Endodermal cell (in vitro differentiated cells): ENCODE measurements at regions not wholly inside any gene's neighbourhood (a gene's known extent, or its start where the extent isn't known, plus 50 kb on each side); places are given as distances from the start of the nearest gene placed in this dataset.
"Not testable (repeated sequence)": the region's sequence is repeated elsewhere in the genome, so short reads cannot be mapped to it uniquely, and the experiment has no call there.

Source experiments
- DNase-seq: peaks from one replicate; pipeline ENCODE4 v3.0.0-alpha.2; 2017
- H3K27ac ChIP-seq: 2 replicates; pipeline ENCODE4 v1.5.1; 2013; ENCODE audit warnings: mild to moderate bottlenecking, low read depth, low read length, moderate library complexity
- H3K27me3 ChIP-seq: 2 replicates; pipeline ENCODE4 v1.6.1; 2013; ENCODE audit warnings: mild to moderate bottlenecking, low read length, moderate library complexity; ENCODE audit not compliant: insufficient read depth, control insufficient read depth, poor library complexity, severe bottlenecking
- H3K36me3 ChIP-seq: 2 replicates; pipeline ENCODE4 v1.7.0; 2013; ENCODE audit warnings: mild to moderate bottlenecking, low read length, moderate library complexity; ENCODE audit not compliant: control insufficient read depth, insufficient read depth
- H3K4me1 ChIP-seq: one replicate; pipeline ENCODE4 v1.7.0; 2013; ENCODE audit warnings: low read length; ENCODE audit not compliant: control insufficient read depth, insufficient read depth
- H3K4me3 ChIP-seq: 2 replicates; pipeline ENCODE4 v1.5.1; 2013; ENCODE audit warnings: mild to moderate bottlenecking, low read length, moderate library complexity
- H3K9ac ChIP-seq: 2 replicates; pipeline ENCODE4 v1.6.1; 2013; ENCODE audit warnings: mild to moderate bottlenecking, low read length, moderate library complexity; ENCODE audit not compliant: poor library complexity, severe bottlenecking; ENCODE audit errors: extremely low read depth
- H3K9me3 ChIP-seq: 2 replicates; pipeline ENCODE4 v1.6.1; 2013; ENCODE audit warnings: mild to moderate bottlenecking, low read length, moderate library complexity; ENCODE audit not compliant: control insufficient read depth
- H3K27ac Mint-ChIP-seq: 2 replicates; pipeline ENCODE4 v1.8.0; 2020; ENCODE audit warnings: mixed read lengths
- H3K27me3 Mint-ChIP-seq: 2 replicates; pipeline ENCODE4 v1.8.0; 2021; ENCODE audit warnings: mild to moderate bottlenecking, mixed read lengths; ENCODE audit not compliant: insufficient read depth
- H3K36me3 Mint-ChIP-seq: 2 replicates; pipeline ENCODE4 v1.8.0; 2020; ENCODE audit warnings: low read depth, mixed read lengths
- H3K4me1 Mint-ChIP-seq: 2 replicates; pipeline ENCODE4 v1.8.0; 2020; ENCODE audit warnings: mixed read lengths
- H3K4me3 Mint-ChIP-seq: 2 replicates; pipeline ENCODE4 v1.8.0; 2020; ENCODE audit warnings: mild to moderate bottlenecking, moderate library complexity, mixed read lengths
- H3K9me3 Mint-ChIP-seq: 2 replicates; pipeline ENCODE4 v1.8.0; 2020; ENCODE audit warnings: mild to moderate bottlenecking, mixed read lengths
- WGBS, 2 experiments: methylation state at CpG; one replicate each; pipeline versions ENCODE4 v1.1.5 to v1.1.7; 2013; ENCODE audit warnings: missing lambda C conversion rate in 2 of 2, mixed read lengths in 1 of 2; ENCODE audit not compliant: insufficient coverage in 1 of 2, insufficient read length in 1 of 2; 5-methylcytosine and 5-hydroxymethylcytosine counted together
- TF ChIP-seq, protein P1 (sequence below): fragments of 200-600 bp; sonication (generic); conservative IDR thresholded peaks from 2 replicates; pipeline ENCODE4 v1.5.0; 2021; ENCODE audit warnings: antibody characterized with exemption, mild to moderate bottlenecking

GRCh38 chr5:61234019-61234418 is 71.8 kb upstream of the SMIM15 start:
- Histone ChIP-seq H3K27ac (no peak overlapping the region), H3K27me3 (no peaks in the 10 kb centered on the region), H3K9ac (no peak overlapping the region), H3K9me3 (peaks cover 16% of the 10 kb centered on the region), H3K4me3 (no peak overlapping the region), H3K4me1 (no peaks in the 10 kb centered on the region), H3K36me3 (no peaks in the 10 kb centered on the region)
- TF ChIP-seq, protein P1, sequence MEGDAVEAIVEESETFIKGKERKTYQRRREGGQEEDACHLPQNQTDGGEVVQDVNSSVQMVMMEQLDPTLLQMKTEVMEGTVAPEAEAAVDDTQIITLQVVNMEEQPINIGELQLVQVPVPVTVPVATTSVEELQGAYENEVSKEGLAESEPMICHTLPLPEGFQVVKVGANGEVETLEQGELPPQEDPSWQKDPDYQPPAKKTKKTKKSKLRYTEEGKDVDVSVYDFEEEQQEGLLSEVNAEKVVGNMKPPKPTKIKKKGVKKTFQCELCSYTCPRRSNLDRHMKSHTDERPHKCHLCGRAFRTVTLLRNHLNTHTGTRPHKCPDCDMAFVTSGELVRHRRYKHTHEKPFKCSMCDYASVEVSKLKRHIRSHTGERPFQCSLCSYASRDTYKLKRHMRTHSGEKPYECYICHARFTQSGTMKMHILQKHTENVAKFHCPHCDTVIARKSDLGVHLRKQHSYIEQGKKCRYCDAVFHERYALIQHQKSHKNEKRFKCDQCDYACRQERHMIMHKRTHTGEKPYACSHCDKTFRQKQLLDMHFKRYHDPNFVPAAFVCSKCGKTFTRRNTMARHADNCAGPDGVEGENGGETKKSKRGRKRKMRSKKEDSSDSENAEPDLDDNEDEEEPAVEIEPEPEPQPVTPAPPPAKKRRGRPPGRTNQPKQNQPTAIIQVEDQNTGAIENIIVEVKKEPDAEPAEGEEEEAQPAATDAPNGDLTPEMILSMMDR: no peak
- Mint-ChIP-seq H3K27ac (no peak overlapping the region), H3K9me3 (peaks cover 21% of the 10 kb centered on the region), H3K36me3 (no peaks in the 10 kb centered on the region), H3K27me3 (no peaks in the 10 kb centered on the region), H3K4me3 (no peak overlapping the region), H3K4me1 (no peaks in the 10 kb centered on the region)
- whole genome bisulfite sequencing, 2 experiments: 92 to 97% methylated on average over 3 to 4 of the region's 4 CpGs
- DNase-seq: no peak

- H3K36me3 ChIP-seq, H3K27me3 ChIP-seq, H3K36me3 Mint-ChIP-seq, DNase-seq, H3K9ac ChIP-seq, H3K27me3 Mint-ChIP-seq, H3K4me1 ChIP-seq, H3K9me3 ChIP-seq, H3K4me3 ChIP-seq, H3K27ac Mint-ChIP-seq, H3K27ac ChIP-seq, H3K4me3 Mint-ChIP-seq, H3K4me1 Mint-ChIP-seq: not testable (repeated sequence)
- WGBS, 2 experiments: 55 to 71% methylated on average over 1 of the region's 3 CpGs
- peaks cover 32% of the 10 kb centered on the region for H3K9me3 Mint-ChIP-seq
Measured at GRCh38 chr5:61236715-61237114, 74.4 kb upstream of the SMIM15 start.

GRCh38 chr5:61245486-61245885 is 83.2 kb upstream of the SMIM15 start:
- no peak for DNase-seq
- Histone ChIP-seq H3K36me3 (no peaks in the 10 kb centered on the region), H3K9me3 (no peaks in the 10 kb centered on the region), H3K27me3 (no peaks in the 10 kb centered on the region), H3K4me1 (no peaks in the 10 kb centered on the region), H3K27ac (no peak overlapping the region), H3K9ac (no peak overlapping the region), H3K4me3 (no peak overlapping the region)
- no peak overlapping the region for H3K4me3 Mint-ChIP-seq
- 90% methylated on average over 2 to 4 of the region's 4 CpGs for WGBS, 2 experiments
- no peaks in the 10 kb centered on the region for H3K36me3 Mint-ChIP-seq
- H3K27me3 Mint-ChIP-seq: peaks cover 5% of the 10 kb centered on the region
- TF ChIP-seq, protein P1: no peak
- H3K4me1 Mint-ChIP-seq: no peaks in the 10 kb centered on the region
- no peak overlapping the region for H3K27ac Mint-ChIP-seq
- H3K9me3 Mint-ChIP-seq: peaks cover 5% of the 10 kb centered on the region

GRCh38 chr5:61245936-61246335 is 83.7 kb upstream of the SMIM15 start:
- Histone ChIP-seq H3K4me3 (no peak overlapping the region), H3K9ac (no peak overlapping the region), H3K27ac (no peak overlapping the region), H3K36me3 (no peaks in the 10 kb centered on the region), H3K27me3 (no peaks in the 10 kb centered on the region), H3K9me3 (no peaks in the 10 kb centered on the region), H3K4me1 (no peaks in the 10 kb centered on the region)
- H3K4me1 Mint-ChIP-seq: no peaks in the 10 kb centered on the region
- 84 to 91% methylated on average over 5 to 8 of the region's 9 CpGs for WGBS, 2 experiments
- H3K4me3 Mint-ChIP-seq: no peak overlapping the region
- no peak overlapping the region for H3K27ac Mint-ChIP-seq
- TF ChIP-seq, protein P1: no peak
- DNase-seq: no peak
- H3K9me3 Mint-ChIP-seq: peaks cover 5% of the 10 kb centered on the region
- no peaks in the 10 kb centered on the region for H3K36me3 Mint-ChIP-seq
- peaks cover 5% of the 10 kb centered on the region for H3K27me3 Mint-ChIP-seq
